ENCODE measurements at regions not wholly inside any gene's neighbourhood (a gene's known extent, or its start where the extent isn't known, plus 50 kb on each side); places are given as distances from the start of the nearest gene placed in this dataset.

GRCh38 chr16:52963855-52964242 lies 88.8 kb downstream of the CHD9NB start:
- H3K4me3 Mint-ChIP-seq = no peak overlapping the region

GRCh38 chr16:52963212-52963854 lies 89.4 kb downstream of the CHD9NB start:
- Mint-ChIP-seq H3K36me3 (no peaks in the 10 kb centered on the region), H3K4me1 (peaks cover 16% of the 10 kb centered on the region), H3K9me3 (no peaks in the 10 kb centered on the region), H3K27me3 (ENCODE audit: low read depth) (no peaks in the 10 kb centered on the region; the same call in 1 of the 2 replicates), H3K4me3 (no peak overlapping the region), H3K27ac (peak overlapping the region; percentile 22; the same call in 1 of the 2 replicates)
- ChIA-PET POLR2A (no interaction called here), CTCF (interaction anchor here (0.6 to 1.4 kb wide), 3 partner anchors 14 to 437 kb away, joined by 3 to 6 read pairs (median 6); no protein-coding TSS in a partner anchor)
- no peak for DNase-seq (ENCODE audit: low spot score)
- TF ChIP-seq HMGA2 (CRISPR knock-in tag; IDR thresholded peaks at IDR 0.05) = no peak; the same call in 1 of the 2 replicates
- no peak for TF ChIP-seq E2F1 (CRISPR knock-in tag; IDR thresholded peaks at IDR 0.05)
- ATAC-seq = peak; percentile 53

More at GRCh38 chr16:52963855-52964242, 88.8 kb downstream of the CHD9NB start:
- no peaks in the 10 kb centered on the region for H3K9me3 Mint-ChIP-seq
- no peak for ATAC-seq
- no peaks in the 10 kb centered on the region; the same call in 1 of the 2 replicates for H3K27me3 Mint-ChIP-seq (ENCODE audit: low read depth)
- H3K27ac Mint-ChIP-seq = no peak overlapping the region
- no peak for TF ChIP-seq NFYB (CRISPR knock-in tag; conservative IDR thresholded peaks at IDR 0.05; ENCODE audit: low read depth)
- TF ChIP-seq FOXK1 (CRISPR knock-in tag; IDR thresholded peaks at IDR 0.05) = no peak
- TF ChIP-seq PRRX2 (CRISPR knock-in tag; IDR thresholded peaks at IDR 0.05) = no peak
- no peak for TF ChIP-seq CDX4 (CRISPR knock-in tag; IDR thresholded peaks at IDR 0.05; ENCODE audit: borderline replicate concordance)
- no peak for TF ChIP-seq USF1 (CRISPR knock-in tag; IDR thresholded peaks at IDR 0.05)
- TF ChIP-seq SMAD4 (CRISPR knock-in tag; IDR thresholded peaks at IDR 0.05) = no peak
- TF ChIP-seq PREB (CRISPR knock-in tag; IDR thresholded peaks at IDR 0.05; ENCODE audit: borderline replicate concordance) = no peak
- TF ChIP-seq ZNF232 (CRISPR knock-in tag; IDR thresholded peaks at IDR 0.05) = no peak
- no peak for TF ChIP-seq ZNF263 (CRISPR knock-in tag; IDR thresholded peaks at IDR 0.05; ENCODE audit: low read depth)
- no peak for TF ChIP-seq JUN (CRISPR knock-in tag; IDR thresholded peaks at IDR 0.05)
- TF ChIP-seq RORB (CRISPR knock-in tag; IDR thresholded peaks at IDR 0.05) = no peak
- no peak for TF ChIP-seq ZNF425 (CRISPR knock-in tag; conservative IDR thresholded peaks at IDR 0.05)
- no peaks in the 10 kb centered on the region for H3K36me3 Mint-ChIP-seq
- no peak for DNase-seq (ENCODE audit: low spot score)
- CTCF ChIA-PET = interaction anchor here (1.3 to 3.8 kb wide), 3 partner anchors 13 to 58 kb away, joined by 6 to 11 read pairs (median 6); no protein-coding TSS in a partner anchor
- peaks cover 16% of the 10 kb centered on the region for H3K4me1 Mint-ChIP-seq
- POLR2A ChIA-PET = no interaction called here

GRCh38 chr16:52958951-52959350 lies 93.7 kb downstream of the CHD9NB start:
- H3K9me3 Mint-ChIP-seq = peaks cover 13% of the 10 kb centered on the region
- no peaks in the 10 kb centered on the region; the same call in 1 of the 2 replicates for H3K27me3 Mint-ChIP-seq (ENCODE audit: low read depth)
- ATAC-seq (no peak), DNase-seq (ENCODE audit: low spot score) (no peak)
- TF ChIP-seq NR2C2 (CRISPR knock-in tag; IDR thresholded peaks at IDR 0.05) (no peak), NR1H2 (CRISPR knock-in tag; IDR thresholded peaks at IDR 0.05) (no peak)
- no peak overlapping the region for H3K27ac Mint-ChIP-seq
- ChIA-PET POLR2A (no interaction called here), CTCF (no interaction called here)
- no peak overlapping the region for H3K4me3 Mint-ChIP-seq
- H3K4me1 Mint-ChIP-seq = peaks cover 13% of the 10 kb centered on the region
- no peaks in the 10 kb centered on the region for H3K36me3 Mint-ChIP-seq

Measured in WTC11 (cell line).